ENCODE measurements at regions not wholly inside any gene's neighbourhood (a gene's known extent, or its start where the extent isn't known, plus 50 kb on each side); places are given as distances from the start of the nearest gene placed in this dataset.

DNA sequence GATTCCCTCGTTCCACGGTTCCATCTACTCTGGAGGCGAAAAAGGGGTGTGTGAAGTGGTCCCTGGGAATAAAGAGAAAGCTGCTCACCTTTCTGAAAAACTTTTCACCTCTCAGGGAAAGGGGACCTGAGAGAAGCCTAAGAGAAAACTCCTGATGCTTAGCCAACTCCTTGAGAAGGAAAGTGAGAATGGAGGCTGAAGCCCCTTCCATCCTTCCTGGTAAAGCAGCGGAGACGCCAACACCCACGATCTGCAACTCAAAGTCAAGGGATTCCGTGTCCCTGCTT, 110.0 kb downstream of the ARF6 start:
- H3K27ac Mint-ChIP-seq (ENCODE audit: unreplicated experiment): no peak overlapping the region
- H3K27me3 ChIP-seq (ENCODE audit: insufficient read depth, low read length): no peaks in the 10 kb centered on the region
- peak overlapping the region; percentile 89 for H3K4me2 ChIP-seq (ENCODE audit: low read length)
- peaks cover 37% of the 10 kb centered on the region for H3K4me1 Mint-ChIP-seq (ENCODE audit: low read depth, unreplicated experiment)
- DNase-seq (ENCODE audit: low read depth) (no peak), FAIRE-seq (no peak)
- peak overlapping the region; percentile 57 for H2AFZ ChIP-seq (ENCODE audit: low read depth, low read length)
- no peaks in the 10 kb centered on the region for H3K36me3 Mint-ChIP-seq (ENCODE audit: low read depth, unreplicated experiment)
- peak overlapping the region; percentile 96 for H3K27ac ChIP-seq (ENCODE audit: low read depth, low read length)
- H3K79me2 ChIP-seq (ENCODE audit: insufficient read depth, low read length): no peaks in the 10 kb centered on the region
- H3K4me1 ChIP-seq (ENCODE audit: insufficient read depth, low read length): peaks cover 51% of the 10 kb centered on the region
- peaks cover 17% of the 10 kb centered on the region for H3K27me3 Mint-ChIP-seq (ENCODE audit: low read depth, unreplicated experiment)
- no peaks in the 10 kb centered on the region for H3K36me3 ChIP-seq (ENCODE audit: insufficient read depth, low read length)
- no peaks in the 10 kb centered on the region for H3K9me3 ChIP-seq (ENCODE audit: insufficient read depth, low read depth, low read length)
- peak overlapping the region; percentile 56 for H3K4me3 Mint-ChIP-seq (ENCODE audit: unreplicated experiment)
- no peaks in the 10 kb centered on the region for H3K9me3 Mint-ChIP-seq (ENCODE audit: unreplicated experiment)
- no peaks in the 10 kb centered on the region for H4K20me1 ChIP-seq (ENCODE audit: insufficient read depth, low read length)
- TF ChIP-seq EZH2 (IDR thresholded peaks at IDR 0.05; ENCODE audit: insufficient read depth, low read length) (no peak), CTCF (IDR thresholded peaks at IDR 0.05; ENCODE audit: insufficient read depth, low read depth, low read length) (no peak)
- peak overlapping the region; percentile 47 for H3K4me3 ChIP-seq (ENCODE audit: insufficient read depth, low read depth, low read length)
- H3K9ac ChIP-seq (ENCODE audit: low read length): peak overlapping the region; percentile 67

DNA sequence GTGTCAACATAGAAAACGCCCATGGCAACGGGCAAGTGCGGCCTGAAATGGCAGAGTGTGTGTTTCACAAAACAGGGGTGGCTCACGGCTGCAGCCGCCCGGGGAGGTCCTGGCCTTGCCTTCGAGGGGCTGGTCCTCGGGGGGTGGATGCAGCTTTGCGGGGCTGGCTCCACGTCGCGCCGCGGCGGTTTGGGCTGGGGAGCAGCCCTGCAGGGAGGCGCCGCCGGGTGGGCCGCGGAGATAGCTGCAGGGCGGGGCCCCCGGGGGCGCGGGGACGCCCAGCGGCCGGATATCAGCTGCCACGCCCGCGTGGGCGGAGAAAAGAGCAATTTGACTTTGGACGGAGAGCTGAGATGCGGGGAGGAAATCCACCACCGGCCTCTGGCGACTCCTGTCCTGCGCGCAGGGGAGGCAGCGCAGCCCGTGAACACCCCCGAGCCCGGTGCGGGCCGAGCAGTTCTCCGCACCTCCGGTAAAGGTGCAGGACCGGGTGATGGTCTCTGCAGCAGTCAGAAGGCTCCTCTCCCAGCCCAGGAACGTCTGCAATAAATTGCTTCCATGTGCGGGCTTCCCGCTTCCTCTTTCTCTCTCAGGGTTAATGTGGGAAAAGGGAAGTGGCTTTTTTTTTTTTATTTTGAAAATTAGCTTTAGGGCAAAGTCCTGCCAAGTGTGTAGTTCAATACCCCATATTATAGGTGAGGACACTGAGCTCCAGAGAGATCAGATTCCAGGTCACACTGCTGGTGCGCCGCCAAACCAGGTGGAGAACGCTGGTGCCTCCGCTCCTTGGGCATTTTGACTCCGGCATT, 110.5 kb downstream of the ARF6 start:
- peak; percentile 48 for DNase-seq (ENCODE audit: low read depth)
- H2AFZ ChIP-seq (ENCODE audit: low read depth, low read length): peak overlapping the region; percentile 57
- peak overlapping the region; percentile 96 for H3K27ac ChIP-seq (ENCODE audit: low read depth, low read length)
- H3K4me1 ChIP-seq (ENCODE audit: insufficient read depth, low read length): peaks cover 51% of the 10 kb centered on the region
- H3K79me2 ChIP-seq (ENCODE audit: insufficient read depth, low read length): no peaks in the 10 kb centered on the region
- H3K4me3 ChIP-seq (ENCODE audit: insufficient read depth, low read depth, low read length): peak overlapping the region; percentile 47
- no peak overlapping the region for H3K27ac Mint-ChIP-seq (ENCODE audit: unreplicated experiment)
- H3K9me3 Mint-ChIP-seq (ENCODE audit: unreplicated experiment): no peaks in the 10 kb centered on the region
- H3K27me3 ChIP-seq (ENCODE audit: insufficient read depth, low read length): no peaks in the 10 kb centered on the region
- H3K4me2 ChIP-seq (ENCODE audit: low read length): peak overlapping the region; percentile 89
- H3K4me3 Mint-ChIP-seq (ENCODE audit: unreplicated experiment): peak overlapping the region; percentile 56
- H3K27me3 Mint-ChIP-seq (ENCODE audit: low read depth, unreplicated experiment): peaks cover 17% of the 10 kb centered on the region
- H4K20me1 ChIP-seq (ENCODE audit: insufficient read depth, low read length): no peaks in the 10 kb centered on the region
- H3K9me3 ChIP-seq (ENCODE audit: insufficient read depth, low read depth, low read length): no peaks in the 10 kb centered on the region
- no peaks in the 10 kb centered on the region for H3K36me3 ChIP-seq (ENCODE audit: insufficient read depth, low read length)
- H3K4me1 Mint-ChIP-seq (ENCODE audit: low read depth, unreplicated experiment): peaks cover 37% of the 10 kb centered on the region
- TF ChIP-seq CTCF (IDR thresholded peaks at IDR 0.05; ENCODE audit: insufficient read depth, low read depth, low read length): no peak
- no peak for TF ChIP-seq EZH2 (IDR thresholded peaks at IDR 0.05; ENCODE audit: insufficient read depth, low read length)
- H3K9ac ChIP-seq (ENCODE audit: low read length): peak overlapping the region; percentile 67
- no peaks in the 10 kb centered on the region for H3K36me3 Mint-ChIP-seq (ENCODE audit: low read depth, unreplicated experiment)
- FAIRE-seq: no peak

DNA sequence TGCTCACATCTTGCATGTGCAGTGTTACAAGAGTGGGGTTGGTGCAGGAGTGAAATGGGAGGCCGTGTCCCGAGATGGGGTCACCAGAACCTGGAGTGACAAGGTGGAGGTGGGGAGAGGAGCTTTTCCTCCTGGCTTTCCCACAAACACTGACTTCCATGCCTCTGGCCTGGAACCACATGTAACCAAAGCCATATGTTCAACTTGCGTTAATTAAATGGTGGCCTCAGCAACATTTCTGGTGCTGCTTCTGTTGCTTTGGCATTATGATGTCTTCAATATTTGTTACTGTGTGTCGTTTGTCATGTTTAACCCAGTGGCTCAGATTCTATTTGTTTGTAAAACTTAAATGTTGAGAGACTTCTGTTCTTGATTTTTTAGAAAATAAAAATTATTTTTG, 110.2 kb downstream of the VCPKMT start:
- no peak overlapping the region for H3K4me3 ChIP-seq (ENCODE audit: insufficient read depth, low read depth, low read length)

More for the DNA sequence above, 110.2 kb downstream of the VCPKMT start:
- H3K27ac ChIP-seq (ENCODE audit: low read depth, low read length): no peak overlapping the region
- H3K4me1 ChIP-seq (ENCODE audit: insufficient read depth, low read length): peaks cover 27% of the 10 kb centered on the region
- FAIRE-seq: no peak
- Mint-ChIP-seq H3K27me3 (ENCODE audit: low read depth, unreplicated experiment) (peaks cover 17% of the 10 kb centered on the region), H3K4me1 (ENCODE audit: low read depth, unreplicated experiment) (peaks cover 16% of the 10 kb centered on the region), H3K9me3 (ENCODE audit: unreplicated experiment) (no peaks in the 10 kb centered on the region), H3K4me3 (ENCODE audit: unreplicated experiment) (no peak overlapping the region), H3K36me3 (ENCODE audit: low read depth, unreplicated experiment) (peaks cover 3% of the 10 kb centered on the region), H3K27ac (ENCODE audit: unreplicated experiment) (no peak overlapping the region)
- no peaks in the 10 kb centered on the region for H4K20me1 ChIP-seq (ENCODE audit: insufficient read depth, low read length)
- no peak overlapping the region for H3K4me2 ChIP-seq (ENCODE audit: low read length)
- TF ChIP-seq EZH2 (IDR thresholded peaks at IDR 0.05; ENCODE audit: insufficient read depth, low read length) (no peak), CTCF (IDR thresholded peaks at IDR 0.05; ENCODE audit: insufficient read depth, low read depth, low read length) (no peak)
- no peaks in the 10 kb centered on the region for H3K9me3 ChIP-seq (ENCODE audit: insufficient read depth, low read depth, low read length)
- H3K36me3 ChIP-seq (ENCODE audit: insufficient read depth, low read length): no peaks in the 10 kb centered on the region
- DNase-seq (ENCODE audit: low read depth): no peak
- H2AFZ ChIP-seq (ENCODE audit: low read depth, low read length): no peak overlapping the region
- H3K9ac ChIP-seq (ENCODE audit: low read length): no peak overlapping the region
- no peaks in the 10 kb centered on the region for H3K27me3 ChIP-seq (ENCODE audit: insufficient read depth, low read length)
- no peaks in the 10 kb centered on the region for H3K79me2 ChIP-seq (ENCODE audit: insufficient read depth, low read length)

All from astrocyte (in vitro differentiated cells and primary cell).